ENCODE measurements at regions not wholly inside any gene's neighbourhood (a gene's known extent, or its start where the extent isn't known, plus 50 kb on each side); places are given as distances from the start of the nearest gene placed in this dataset.

DNA sequence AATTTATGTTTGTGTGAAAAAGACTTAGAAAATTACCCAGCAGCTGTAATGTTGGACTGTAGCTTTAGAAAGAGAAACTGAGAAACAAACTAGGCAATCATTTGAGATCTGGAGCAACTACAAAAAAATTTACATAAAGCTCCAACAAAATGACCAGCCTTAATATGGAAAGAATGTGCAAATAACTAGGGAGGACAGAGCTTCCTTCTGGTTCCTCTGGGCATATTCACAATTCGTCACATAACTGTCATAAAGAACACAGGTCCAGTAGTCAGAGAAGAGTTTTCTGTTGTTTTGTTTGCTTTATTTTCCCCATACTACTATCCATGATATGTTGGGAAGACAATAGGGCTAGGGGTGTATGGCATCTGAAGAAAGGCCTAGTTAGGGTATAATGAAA, 416.8 kb upstream of the DSEL start:
- H3K4me2 ChIP-seq (ENCODE audit: low read depth, low read length, poor library complexity, severe bottlenecking), result no peak overlapping the region
- H2AFZ ChIP-seq (ENCODE audit: low read length), result no peak overlapping the region
- no peak for TF ChIP-seq EZH2phosphoT487 (IDR thresholded peaks at IDR 0.05; ENCODE audit: borderline replicate concordance)
- TF ChIP-seq, protein P1, sequence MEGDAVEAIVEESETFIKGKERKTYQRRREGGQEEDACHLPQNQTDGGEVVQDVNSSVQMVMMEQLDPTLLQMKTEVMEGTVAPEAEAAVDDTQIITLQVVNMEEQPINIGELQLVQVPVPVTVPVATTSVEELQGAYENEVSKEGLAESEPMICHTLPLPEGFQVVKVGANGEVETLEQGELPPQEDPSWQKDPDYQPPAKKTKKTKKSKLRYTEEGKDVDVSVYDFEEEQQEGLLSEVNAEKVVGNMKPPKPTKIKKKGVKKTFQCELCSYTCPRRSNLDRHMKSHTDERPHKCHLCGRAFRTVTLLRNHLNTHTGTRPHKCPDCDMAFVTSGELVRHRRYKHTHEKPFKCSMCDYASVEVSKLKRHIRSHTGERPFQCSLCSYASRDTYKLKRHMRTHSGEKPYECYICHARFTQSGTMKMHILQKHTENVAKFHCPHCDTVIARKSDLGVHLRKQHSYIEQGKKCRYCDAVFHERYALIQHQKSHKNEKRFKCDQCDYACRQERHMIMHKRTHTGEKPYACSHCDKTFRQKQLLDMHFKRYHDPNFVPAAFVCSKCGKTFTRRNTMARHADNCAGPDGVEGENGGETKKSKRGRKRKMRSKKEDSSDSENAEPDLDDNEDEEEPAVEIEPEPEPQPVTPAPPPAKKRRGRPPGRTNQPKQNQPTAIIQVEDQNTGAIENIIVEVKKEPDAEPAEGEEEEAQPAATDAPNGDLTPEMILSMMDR (conservative IDR thresholded peaks at IDR 0.05; ENCODE audit: low read length), result no peak
- no peaks in the 10 kb centered on the region for H3K79me2 ChIP-seq (ENCODE audit: insufficient read depth, low read length)
- no peak overlapping the region for H3K4me3 ChIP-seq (ENCODE audit: low read length, poor library complexity, severe bottlenecking)
- no peaks in the 10 kb centered on the region for H3K9me2 ChIP-seq (replicated peaks; ENCODE audit: low read depth, low read length)
- H4K20me1 ChIP-seq (ENCODE audit: insufficient read depth, low read length, poor library complexity, severe bottlenecking), result no peaks in the 10 kb centered on the region
- no peaks in the 10 kb centered on the region for H3K4me1 ChIP-seq (ENCODE audit: insufficient read depth, low read length, poor library complexity, severe bottlenecking)
- H3K27me3 ChIP-seq (ENCODE audit: insufficient read depth, low read length, poor library complexity, severe bottlenecking), result no peaks in the 10 kb centered on the region
- H3F3A ChIP-seq (ENCODE audit: low read depth), result no peaks in the 10 kb centered on the region
- no peak overlapping the region for H3K9ac ChIP-seq (ENCODE audit: low read depth, low read length, poor library complexity, severe bottlenecking)
- no peaks in the 10 kb centered on the region for H3K9me3 ChIP-seq (ENCODE audit: insufficient read depth, low read depth, low read length)
- no peaks in the 10 kb centered on the region for H3K36me3 ChIP-seq (ENCODE audit: insufficient read depth, low read length)

DNA sequence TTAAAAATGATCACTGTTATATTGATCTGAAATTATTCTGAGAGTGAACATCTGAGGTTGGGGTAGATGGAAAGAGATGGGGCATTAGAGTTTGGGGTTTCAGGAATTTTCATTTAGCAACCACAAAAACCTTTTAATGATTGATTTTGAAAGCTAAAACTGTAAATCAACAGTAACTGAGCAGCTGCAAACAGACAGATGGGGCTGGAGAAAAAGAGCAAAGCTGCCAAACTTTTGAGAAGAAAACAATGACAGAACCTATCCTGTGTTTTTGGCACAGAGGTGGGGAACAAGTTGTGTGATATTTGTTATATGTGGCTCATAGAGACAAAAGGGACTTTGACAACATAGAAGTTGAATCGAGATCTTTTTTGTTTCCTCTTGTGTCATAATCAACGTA, 415.8 kb upstream of the DSEL start:
- no peaks in the 10 kb centered on the region for H3K36me3 ChIP-seq (ENCODE audit: insufficient read depth, low read length)
- no peaks in the 10 kb centered on the region for H3K79me2 ChIP-seq (ENCODE audit: insufficient read depth, low read length)
- no peak overlapping the region for H3K4me2 ChIP-seq (ENCODE audit: low read depth, low read length, poor library complexity, severe bottlenecking)
- H3K4me1 ChIP-seq (ENCODE audit: insufficient read depth, low read length, poor library complexity, severe bottlenecking), result no peaks in the 10 kb centered on the region
- no peaks in the 10 kb centered on the region for H3F3A ChIP-seq (ENCODE audit: low read depth)
- no peak overlapping the region for H3K9ac ChIP-seq (ENCODE audit: low read depth, low read length, poor library complexity, severe bottlenecking)
- H2AFZ ChIP-seq (ENCODE audit: low read length), result no peak overlapping the region
- no peak overlapping the region for H3K4me3 ChIP-seq (ENCODE audit: low read length, poor library complexity, severe bottlenecking)
- H4K20me1 ChIP-seq (ENCODE audit: insufficient read depth, low read length, poor library complexity, severe bottlenecking), result no peaks in the 10 kb centered on the region
- no peaks in the 10 kb centered on the region for H3K9me2 ChIP-seq (replicated peaks; ENCODE audit: low read depth, low read length)
- no peak for TF ChIP-seq EZH2phosphoT487 (IDR thresholded peaks at IDR 0.05; ENCODE audit: borderline replicate concordance)
- TF ChIP-seq, protein P1 (conservative IDR thresholded peaks at IDR 0.05; ENCODE audit: low read length), result no peak
- H3K27me3 ChIP-seq (ENCODE audit: insufficient read depth, low read length, poor library complexity, severe bottlenecking), result no peaks in the 10 kb centered on the region
- H3K9me3 ChIP-seq (ENCODE audit: insufficient read depth, low read depth, low read length), result no peaks in the 10 kb centered on the region

DNA sequence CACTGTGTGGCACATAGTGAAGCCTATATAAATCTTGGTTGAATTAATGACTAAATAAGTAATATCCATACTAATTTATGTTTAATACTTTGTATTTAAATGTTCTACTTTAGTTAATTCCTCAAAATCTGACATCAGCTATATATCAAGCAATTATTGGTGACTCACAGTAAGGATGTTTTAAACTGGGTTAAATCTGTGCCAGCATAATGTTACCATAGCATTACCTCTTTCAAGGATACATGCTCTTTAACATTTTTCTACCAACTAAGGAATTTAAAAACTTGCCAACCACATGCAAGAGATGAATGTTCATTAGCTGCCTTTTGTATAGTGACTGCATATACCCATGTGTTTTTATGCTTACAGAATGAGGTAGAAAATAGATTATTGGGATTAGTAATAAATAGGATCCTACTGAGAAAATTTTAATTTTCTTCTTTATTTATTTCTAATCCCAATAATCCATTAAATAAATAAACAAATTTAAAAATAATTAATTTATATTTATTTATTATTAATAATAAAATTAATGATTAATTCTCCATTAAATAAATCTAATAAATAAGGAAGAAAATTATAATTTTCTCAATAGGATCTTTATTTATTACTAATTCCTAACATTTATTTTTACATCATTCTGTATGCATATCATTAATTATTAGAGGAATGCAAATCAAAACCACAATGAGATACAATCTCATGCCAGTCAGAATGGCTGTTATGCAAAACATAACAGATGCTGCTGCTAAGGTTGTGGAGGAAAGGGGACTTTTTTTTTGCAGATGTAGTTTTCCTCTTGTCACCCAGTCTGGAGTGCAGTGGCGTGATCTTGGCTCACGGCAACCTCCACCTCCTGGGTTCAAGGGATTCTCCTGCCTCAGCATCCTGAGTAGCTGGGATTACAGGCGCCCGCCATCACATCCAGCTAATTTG, 410.7 kb upstream of the DSEL start:
- no peak for TF ChIP-seq EZH2phosphoT487 (IDR thresholded peaks at IDR 0.05; ENCODE audit: borderline replicate concordance)
- TF ChIP-seq, protein P1 (conservative IDR thresholded peaks at IDR 0.05; ENCODE audit: low read length), result no peak
- no peaks in the 10 kb centered on the region for H3F3A ChIP-seq (ENCODE audit: low read depth)
- H3K79me2 ChIP-seq (ENCODE audit: insufficient read depth, low read length), result no peaks in the 10 kb centered on the region

More for the DNA sequence above, 410.7 kb upstream of the DSEL start:
- no peaks in the 10 kb centered on the region for H4K20me1 ChIP-seq (ENCODE audit: insufficient read depth, low read length, poor library complexity, severe bottlenecking)
- H3K4me2 ChIP-seq (ENCODE audit: low read depth, low read length, poor library complexity, severe bottlenecking), result no peak overlapping the region
- no peaks in the 10 kb centered on the region for H3K9me3 ChIP-seq (ENCODE audit: insufficient read depth, low read depth, low read length)
- H3K36me3 ChIP-seq (ENCODE audit: insufficient read depth, low read length), result no peaks in the 10 kb centered on the region
- no peaks in the 10 kb centered on the region for H3K9me2 ChIP-seq (replicated peaks; ENCODE audit: low read depth, low read length)
- no peaks in the 10 kb centered on the region for H3K27me3 ChIP-seq (ENCODE audit: insufficient read depth, low read length, poor library complexity, severe bottlenecking)
- H2AFZ ChIP-seq (ENCODE audit: low read length), result no peak overlapping the region
- H3K4me1 ChIP-seq (ENCODE audit: insufficient read depth, low read length, poor library complexity, severe bottlenecking), result no peaks in the 10 kb centered on the region
- no peak overlapping the region for H3K4me3 ChIP-seq (ENCODE audit: low read length, poor library complexity, severe bottlenecking)
- H3K9ac ChIP-seq (ENCODE audit: low read depth, low read length, poor library complexity, severe bottlenecking), result no peak overlapping the region
